Mucosa of gallbladder (tissue), 1 donor: ENCODE measurements at regions not wholly inside any gene's neighbourhood (a gene's known extent, or its start where the extent isn't known, plus 50 kb on each side); places are given as distances from the start of the nearest gene placed in this dataset.

Experiments
- DNase-seq: peaks from one replicate; pipeline ENCODE4 v3.0.0-alpha.2; 2020; ENCODE audit warnings: low spot score
- donor health status: DM: no; HTN: no; CAD: no.

DNA sequence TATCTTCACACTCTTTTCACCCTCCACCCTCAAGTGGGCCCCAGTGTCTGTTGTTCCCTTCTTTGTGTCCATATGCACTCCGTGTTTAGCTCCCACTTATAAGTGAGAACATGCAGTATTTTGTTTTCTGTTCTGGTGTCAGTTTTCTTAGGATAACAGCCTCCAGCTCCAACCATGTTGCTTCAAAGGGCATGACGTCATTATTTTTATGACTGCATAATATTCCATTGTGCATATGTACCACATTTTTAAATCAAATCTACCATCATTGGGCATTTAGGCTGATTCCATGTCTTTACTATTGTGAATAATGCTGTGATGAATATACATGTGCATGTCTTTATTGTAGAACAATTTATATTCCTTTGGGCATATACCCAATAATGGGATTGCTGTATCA is 140.3 kb downstream of the LYPLAL1 start:
- DNase-seq, result no peak

DNA sequence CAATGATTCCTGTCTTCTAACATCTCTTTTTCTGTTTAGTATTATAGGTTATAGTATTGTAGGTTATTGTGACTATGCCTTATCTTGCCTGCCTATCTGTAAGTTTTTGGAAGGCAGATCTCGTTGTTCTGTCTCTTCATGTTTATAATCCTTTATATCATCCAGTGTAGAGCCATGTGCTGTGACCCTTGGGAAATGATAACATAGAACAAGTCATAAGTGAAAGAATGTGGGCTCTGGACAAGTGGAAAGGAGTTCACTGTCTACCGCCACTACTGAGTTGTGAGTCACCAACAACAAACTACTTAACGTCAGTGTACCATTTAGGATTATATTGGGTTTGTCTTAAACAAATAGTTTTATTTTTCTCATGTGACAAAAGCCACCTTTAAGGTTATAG is 139.3 kb downstream of the LYPLAL1 start:
- DNase-seq, result no peak

DNA sequence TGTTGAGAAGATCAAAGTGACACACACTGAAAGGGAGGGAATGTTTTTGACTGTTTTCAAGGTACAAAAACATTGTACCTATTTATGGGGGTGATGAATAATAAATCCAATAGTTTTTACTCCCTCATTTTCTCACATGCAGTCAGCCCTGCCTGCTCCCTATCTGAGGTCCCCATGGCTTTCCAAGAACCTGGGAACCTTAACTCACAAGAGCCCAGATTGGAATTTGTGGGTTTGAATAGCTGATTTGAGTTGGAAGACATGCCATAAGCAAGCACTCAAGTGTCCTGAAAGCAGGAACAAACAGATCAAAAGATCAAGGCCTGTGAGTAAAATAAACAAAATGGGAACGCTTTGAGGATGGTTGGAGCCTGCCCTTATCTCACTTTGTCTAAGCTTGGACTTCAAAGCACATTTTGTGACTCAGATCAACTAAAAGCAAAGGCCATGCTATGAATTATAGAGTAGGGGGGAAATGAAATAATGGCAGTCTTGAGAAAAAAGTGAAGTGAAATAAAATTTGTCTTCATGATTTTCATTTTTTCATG is 136.6 kb downstream of the LYPLAL1 start:
- DNase-seq, result no peak

DNA sequence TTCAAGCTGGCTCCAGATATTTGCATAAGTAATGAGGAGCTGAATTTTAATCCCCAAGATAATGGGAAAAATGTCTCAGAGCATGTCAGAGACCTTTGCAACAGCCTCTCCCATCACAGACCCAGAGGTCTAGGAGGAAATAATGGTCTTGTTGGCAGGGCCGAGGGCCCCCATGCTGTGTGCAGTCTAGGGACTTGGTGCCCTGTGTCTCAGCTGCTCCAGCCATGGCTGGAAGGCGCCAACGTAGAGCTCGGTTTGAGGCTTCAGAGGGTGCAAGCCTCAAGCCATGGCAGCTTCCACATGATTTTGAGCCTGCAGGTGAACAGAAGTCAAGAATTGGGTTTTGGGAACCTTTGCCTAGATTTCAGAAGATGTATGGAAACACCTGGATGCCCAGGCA is 134.7 kb downstream of the LYPLAL1 start:
- no peak for DNase-seq

DNA sequence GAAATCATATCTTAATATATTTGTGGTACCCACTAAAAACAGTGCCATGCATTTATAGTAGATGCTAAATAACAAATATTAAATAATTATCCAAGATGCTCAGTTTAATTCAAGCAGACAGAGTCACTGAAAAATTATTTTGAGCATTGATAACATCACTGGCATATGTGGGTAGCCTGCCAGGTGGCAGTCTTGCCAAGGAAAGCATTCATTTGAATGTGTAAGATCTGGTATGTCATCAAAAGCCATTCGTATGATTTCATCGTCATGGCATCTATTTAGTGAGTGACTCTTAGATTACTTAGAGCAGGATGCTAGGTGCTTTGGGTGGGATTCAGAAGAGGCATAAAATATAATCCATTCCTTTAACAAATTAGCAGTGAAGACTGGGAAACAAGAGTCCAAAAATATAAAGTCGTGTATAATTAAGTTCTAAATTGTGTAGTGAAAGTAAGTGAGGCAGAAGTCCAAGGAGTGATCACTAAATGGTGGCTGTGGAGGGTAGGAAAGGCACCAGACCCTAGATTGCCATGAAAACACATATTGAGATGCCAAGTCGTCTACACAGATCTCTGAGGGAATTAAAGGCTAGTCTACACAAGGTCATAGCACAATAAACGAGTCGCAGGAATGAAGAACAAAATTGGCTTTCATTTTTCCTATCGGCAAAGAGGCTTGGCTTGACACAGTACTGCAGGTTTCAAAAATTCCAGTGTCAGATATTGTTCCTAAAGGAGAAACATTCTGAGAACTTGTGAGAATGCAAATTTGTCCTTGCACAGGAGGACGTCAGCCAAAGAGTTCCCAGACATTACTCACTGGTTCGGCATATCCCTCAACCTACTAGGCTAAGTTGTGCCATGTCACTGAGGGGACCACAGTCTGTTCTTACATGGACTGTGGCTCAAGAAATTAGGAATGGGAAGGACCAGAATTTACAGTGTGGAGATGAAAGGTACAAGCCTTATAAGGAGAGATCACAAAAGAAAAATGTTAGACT is 130.8 kb downstream of the LYPLAL1 start:
- no peak for DNase-seq

DNA sequence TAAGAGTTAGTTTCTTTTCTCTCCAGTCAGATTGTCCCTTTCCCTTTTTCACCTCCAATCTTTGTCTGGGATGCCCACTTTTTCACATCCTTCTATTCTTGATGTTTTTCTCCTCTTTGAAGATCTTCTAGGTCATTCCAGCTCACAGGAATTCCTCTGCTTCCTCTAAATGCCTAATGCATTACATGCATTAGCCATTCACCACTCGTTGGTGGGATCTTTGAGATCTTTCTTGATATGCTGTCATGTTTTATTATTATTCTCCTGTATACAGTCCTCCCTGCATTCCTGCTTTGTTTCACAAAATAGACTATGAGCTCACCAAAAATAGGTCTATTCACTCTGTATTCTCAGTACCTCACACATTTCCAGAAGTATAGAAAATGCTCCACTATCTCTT is 129.0 kb downstream of the LYPLAL1 start:
- DNase-seq, result no peak

DNA sequence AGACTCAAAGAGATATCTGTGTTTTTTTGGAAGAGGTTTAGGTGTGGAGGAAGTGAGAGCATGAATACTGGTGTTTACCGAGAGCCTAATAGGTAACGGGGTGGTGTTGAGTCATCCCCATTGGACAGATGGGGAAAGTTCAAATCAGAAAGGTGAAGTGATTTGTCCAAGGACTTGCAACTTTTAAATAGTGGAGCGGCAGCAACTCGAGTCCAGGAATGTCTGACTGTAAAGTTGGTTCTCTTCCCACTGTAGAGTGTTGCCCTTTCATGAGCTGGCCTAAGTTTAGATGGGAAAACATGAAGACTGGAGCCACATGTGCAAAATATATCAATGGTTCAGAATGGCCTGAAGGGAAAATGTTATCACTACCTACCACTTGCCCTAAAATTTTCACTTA is 125.7 kb downstream of the LYPLAL1 start:
- no peak for DNase-seq

DNA sequence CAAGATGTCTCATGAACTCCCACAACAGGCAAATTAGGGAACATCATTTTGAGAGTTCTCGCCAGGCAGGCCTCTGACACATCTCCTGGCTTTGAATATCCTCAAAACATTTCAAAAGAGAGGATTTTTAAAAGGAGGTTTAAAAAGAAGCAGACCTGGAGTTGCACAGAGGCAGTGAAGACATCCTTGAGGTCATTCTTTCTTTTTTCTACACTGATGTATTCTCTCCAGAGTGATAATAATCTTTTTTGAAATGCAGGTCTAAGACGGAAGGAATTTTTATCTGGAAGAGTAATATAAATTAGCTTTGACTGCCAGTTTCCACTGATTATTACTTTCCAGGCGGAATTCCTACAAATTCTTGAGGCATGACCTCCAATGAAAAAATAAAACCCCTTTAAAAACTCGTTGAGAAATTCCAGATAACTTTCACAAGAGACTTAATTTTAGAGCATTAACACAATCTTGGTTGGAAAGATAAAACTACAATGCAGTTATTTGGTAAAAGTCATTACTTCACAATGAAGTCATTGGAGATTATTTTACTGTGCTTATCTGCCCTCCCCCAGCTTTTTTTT is 125.0 kb downstream of the LYPLAL1 start:
- no peak for DNase-seq

DNA sequence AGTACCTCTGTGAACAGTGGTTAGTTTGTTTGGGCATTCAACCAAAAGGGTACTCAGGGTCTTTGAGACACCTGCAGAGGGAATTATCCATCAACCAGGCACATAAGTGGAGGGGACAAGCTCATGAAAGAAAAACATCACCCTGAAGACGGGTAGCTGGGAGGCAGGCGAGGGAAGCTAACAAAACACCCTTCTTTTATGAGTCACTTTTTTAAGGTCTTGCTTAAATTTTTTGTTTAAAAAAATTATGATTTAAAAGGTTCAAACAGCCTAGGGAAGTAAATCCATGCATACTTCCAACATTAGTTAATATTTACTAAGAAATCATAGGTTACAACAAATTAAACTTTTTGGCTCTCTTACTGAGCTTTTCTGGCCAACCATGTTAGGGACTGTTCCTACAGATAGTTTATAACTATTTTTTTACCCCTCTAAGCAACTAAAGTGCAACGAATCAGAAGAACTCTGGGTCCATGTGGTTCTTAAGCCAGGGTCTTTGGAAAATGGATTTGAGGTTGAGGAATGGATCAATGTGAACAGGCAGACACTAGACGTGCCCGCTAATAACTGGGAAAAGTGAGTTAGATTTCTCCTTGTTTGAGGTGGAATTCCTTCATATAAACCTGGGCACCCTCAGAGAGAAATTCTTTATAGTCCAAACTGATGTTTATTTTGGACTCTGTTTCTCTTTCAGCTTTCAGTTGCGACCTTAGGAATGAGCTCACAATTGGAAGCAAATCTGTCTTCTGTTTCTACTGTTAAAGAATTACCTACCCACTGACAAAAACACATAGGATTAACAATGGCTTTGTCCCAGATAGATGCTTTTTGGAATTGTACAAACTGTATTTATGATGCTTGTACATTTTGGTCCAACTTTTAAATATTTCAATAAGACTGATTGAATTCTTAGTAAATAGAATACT is 123.0 kb downstream of the LYPLAL1 start:
- no peak for DNase-seq

DNA sequence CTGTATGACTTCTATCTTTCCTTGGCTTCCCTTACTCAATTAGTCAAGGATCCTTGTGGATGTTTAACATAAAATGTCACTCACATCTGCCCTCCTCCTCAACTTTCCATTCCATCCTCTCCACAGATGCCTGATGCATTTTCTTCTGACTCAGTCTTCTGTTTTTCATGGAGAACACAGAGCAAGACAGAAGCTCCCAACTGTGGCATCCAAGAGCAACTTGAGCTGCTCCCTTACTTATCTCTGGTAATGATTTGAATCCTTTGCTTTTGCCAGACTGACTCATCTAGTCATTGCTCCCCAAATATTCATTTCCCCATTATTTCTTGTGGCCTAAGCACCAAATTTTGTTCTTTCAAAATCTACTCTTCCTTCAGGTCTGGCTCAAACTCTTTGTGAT is 120.6 kb downstream of the LYPLAL1 start:
- no peak for DNase-seq

DNA sequence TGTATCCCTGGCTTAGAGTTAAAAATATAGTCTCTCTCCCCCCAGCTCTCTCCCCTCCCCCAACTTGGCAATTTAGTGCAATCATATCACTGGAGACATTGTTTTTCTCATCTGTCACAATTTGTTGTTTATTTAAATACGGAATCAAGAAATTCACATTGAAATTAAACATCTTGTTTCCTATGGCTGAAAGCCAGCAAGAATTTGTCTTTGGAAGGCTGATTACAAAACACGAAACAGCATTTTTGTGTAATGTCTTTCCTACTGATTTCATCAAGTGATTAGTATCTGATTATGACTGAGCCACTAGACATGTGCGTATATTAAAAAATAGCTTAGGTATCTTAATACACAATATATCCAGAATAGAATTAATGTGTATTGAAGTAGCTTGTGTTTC is 119.7 kb downstream of the LYPLAL1 start:
- DNase-seq, result no peak

DNA sequence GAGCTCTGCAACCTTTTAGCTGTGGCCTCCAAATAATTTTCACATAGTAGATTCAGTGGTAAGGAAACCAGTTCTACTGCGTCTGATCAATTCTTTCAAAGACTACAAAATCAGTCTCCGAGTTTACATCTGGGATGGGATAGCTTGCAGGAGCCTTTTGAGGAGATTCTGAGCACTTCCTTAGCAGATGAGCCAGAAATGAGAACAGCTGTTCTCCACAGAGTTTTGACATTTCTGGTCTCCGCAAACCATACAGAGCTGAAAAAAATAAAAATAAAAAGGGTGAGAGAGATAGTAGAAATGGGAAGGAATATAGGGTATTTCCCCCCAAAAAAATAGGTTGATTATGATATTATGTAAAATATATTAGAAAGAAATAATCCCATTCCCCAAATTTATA is 119.3 kb downstream of the LYPLAL1 start:
- no peak for DNase-seq

DNA sequence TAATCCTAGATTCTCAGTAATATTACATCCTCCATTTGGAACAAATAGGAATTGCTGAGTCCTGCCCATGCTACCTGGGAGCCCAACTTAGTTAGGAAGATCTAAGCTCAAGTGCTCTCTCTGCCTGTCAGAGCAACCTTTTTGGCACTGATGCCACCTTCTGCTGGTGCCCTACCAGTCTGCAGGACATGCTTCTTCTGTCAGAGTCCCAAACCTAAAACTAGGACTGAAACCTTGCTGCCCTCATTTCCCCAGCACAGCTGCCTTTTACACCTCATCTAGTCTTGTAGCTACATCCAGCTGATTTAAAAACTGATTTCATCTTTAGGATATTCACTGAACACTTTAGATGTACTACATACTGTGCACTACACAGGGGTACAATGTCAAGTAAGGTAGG is 118.7 kb downstream of the LYPLAL1 start:
- no peak for DNase-seq

DNA sequence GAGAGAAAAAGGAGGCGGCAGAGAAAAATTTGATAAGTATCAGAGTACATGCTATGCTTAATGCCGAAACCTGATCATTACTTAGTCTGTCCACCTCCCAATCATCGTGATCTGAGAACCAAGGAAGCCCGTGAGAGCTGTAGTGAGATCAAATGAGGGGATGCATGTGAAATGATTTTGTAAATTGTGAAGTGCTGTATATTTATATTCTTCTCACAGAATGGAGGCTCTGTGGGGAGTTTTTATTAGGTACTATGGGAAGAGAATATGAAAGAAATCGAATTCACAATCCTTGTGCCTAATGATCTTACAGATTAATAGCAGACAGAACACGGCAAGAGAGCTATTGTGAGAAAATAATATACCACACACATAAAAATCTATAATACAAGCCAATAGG is 115.5 kb downstream of the LYPLAL1 start:
- DNase-seq, result no peak

DNA sequence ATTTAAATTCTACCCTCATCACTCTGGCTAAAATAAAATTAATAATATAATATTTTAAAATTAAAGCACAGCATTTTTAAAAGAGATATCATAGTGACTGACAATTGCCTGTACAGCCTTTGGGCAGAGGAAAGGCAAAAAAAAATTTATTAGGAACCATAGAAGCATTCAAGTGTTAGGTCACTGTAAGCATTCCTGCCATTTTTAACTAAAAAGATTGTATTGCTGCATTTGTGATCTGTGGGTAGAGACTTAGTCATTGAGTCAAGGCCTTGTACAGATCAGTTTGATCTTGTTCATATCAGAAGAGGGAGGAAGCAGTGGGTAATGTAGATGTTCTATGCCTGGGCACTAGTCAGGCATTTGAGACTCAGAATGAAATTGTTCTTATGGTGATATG is 109.9 kb downstream of the LYPLAL1 start:
- DNase-seq, result no peak

DNA sequence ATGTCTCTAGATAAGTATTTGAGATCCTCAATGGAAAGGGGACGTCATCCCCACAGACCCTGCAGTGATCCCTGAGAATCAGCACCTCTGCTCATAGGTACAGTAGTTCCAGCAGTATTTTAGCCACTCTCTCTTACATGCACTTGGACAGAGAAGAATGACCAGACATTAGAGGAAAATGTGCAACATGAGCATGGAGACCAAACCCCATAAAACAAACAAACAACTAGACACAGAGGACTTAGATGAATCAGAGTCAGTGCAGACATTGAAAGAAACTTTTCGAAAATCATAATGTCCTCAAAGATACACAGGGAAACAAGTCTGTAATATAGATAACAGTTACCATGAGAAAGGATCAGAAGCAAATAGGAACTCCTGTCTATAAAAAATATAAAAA is 108.2 kb downstream of the LYPLAL1 start:
- no peak for DNase-seq

DNA sequence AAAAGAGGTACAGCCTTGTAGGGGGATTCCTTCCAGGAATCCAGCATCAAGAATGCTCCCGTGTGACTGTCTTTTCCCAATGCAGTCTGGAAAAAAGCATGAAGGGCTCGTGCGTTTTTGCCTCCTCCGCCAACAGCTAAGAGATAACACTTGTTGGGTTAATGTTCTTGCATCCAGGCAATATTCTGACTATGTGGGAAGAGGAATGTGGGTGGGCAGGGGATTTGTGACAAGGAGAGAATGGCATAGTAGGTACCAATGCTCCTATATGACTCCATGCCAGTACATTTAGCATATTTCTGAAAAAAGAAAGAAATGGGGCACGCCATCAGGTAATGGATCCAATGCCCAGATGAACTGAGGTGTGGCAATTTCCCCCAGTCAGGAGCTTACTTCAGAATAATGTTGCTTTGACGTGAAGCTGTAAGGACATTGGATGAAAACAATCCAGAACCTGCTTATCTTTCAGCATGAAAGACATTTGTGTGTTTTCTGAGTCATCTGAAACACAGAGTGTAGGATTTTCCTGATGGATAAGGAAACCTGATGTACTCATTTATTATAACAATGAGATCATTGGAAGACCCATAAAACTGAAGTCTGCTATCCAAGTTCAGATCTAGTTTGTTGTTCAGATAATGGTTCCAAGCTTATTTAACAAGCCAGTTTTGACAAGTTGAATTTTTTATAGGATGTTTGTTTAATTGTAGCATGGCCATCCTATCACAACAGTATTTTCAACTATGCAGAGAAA is 105.5 kb downstream of the LYPLAL1 start:
- DNase-seq, result no peak

DNA sequence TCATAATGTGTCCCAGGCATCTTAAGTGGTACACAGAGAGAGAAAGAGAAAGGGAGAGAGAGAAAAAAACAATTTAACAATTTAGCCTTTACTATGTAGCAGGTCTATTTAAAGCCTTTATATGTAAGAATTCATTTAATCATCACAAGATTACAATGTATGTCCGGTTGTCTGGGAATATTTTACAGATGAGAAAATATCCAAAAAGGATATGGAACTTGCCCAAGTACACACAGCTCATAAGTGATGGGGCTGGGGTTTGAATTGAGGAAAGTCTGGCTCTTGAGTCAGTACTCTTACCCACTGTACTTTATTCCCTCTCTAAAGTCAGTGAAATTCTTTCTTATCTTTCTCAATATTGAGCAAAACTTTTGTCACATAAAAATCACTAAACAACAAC is 104.6 kb downstream of the LYPLAL1 start:
- DNase-seq, result no peak

DNA sequence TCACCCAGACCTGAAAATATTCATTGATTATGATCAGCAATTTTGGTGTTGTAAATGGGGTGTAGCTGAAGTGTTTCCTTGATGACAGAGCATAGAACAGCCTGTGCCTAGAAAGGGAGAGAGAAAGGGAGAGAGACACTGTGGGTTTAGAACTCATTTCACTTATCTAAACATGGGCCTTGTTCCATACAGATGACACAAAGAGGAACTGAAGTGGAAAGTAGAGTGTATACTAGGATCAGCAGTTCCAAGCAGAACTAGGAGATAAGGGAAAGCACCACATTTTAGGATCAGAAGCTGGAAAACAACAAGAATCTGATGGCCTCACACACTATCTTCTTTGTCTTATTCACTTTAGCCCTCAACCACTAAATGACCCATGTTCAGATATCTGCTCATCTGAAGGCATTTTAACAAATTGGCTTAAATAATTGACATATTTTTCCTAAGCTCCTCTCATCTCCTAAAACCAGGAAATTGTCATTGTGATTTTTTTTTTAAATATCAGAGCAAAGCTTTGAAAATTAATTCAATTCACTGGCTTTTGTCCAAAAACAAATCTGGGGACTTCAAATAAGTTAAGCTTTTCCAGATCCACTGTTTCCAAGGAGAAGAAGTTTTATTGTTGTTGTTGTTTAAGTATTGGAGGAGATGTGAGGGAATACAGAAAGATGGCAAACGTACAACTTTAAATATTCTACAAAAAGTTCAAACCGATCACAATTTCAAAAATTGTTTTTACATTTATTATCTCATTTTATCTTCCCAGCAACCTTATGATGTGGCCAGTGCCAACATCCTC is 103.8 kb downstream of the LYPLAL1 start:
- DNase-seq, result no peak

DNA sequence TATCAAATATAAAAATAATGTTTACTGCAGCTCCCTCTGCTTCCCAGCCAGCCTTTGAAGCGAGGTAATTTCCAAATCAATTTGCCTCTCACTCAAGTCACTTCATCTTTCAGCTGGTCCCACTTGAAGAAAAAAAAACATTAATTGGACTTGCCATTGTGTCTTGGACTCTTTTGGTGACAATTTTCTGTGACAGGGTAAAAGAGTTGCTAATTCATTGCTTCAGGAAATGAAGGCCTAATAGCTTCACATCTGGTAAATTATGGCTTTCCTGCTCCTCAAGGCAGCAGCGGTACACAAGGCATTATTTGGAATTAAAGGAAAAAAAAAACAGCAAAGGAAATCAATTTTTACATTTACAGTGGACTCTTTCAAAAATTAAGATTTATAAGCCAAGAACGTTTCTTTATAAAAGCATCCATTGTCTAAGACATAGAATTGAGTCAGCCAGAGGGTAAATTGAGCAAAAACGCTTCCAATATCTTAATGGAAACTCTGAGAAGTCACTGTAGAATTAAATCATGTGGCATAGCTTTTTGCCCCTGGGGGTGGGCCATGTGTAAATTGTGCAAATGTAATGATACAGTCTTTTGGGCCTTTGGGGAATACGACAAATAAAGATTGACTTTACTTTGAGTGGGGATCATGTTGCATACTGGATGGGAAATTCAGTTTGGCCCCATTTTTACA is 102.5 kb downstream of the LYPLAL1 start:
- DNase-seq, result no peak
